ENCODE measurements at regions not wholly inside any gene's neighbourhood (a gene's known extent, or its start where the extent isn't known, plus 50 kb on each side); places are given as distances from the start of the nearest gene placed in this dataset.
A peak's percentile ranks its signal among the peaks of the same experiment; 100 is the strongest.

DNA sequence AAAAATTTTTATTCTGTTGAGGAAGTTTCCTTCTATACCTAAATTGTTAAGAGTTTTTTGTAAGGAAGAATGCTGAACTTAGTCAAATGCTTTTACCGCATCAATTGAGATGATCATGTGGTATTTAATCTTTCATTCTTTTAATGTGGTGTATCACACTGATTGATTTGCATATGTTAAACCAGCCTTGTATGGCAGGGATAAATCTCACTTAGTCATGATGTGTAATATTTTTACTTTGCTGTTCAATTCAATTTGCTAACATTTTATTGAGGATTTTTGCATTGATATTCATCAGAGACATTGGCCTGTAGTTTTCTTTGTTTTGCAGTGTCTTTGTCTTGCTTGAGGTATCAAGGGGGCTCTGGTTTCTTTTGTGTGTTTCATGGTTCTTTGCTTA is 125.3 kb upstream of the MEF2C start:
- no peak for DNase-seq

DNA sequence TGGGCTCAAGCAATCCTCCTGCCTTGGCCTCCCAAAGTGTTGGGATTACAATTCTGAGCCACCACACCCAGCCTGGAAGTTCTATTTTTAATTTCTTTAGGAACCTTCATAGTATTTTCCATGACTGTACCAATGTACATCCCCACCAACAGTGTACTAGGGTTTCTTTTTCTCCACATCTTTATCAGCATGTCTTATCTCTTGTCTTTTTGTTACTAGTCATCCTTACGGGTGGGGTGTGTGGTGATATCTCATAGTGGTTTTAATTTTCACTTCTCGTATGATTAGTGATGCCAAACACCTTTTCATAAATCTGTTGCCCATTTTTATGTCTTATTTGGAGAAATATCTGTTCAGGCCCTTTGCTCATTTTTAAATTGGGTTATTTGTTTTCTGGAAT is 123.0 kb upstream of the MEF2C start:
- no peak for DNase-seq

DNA sequence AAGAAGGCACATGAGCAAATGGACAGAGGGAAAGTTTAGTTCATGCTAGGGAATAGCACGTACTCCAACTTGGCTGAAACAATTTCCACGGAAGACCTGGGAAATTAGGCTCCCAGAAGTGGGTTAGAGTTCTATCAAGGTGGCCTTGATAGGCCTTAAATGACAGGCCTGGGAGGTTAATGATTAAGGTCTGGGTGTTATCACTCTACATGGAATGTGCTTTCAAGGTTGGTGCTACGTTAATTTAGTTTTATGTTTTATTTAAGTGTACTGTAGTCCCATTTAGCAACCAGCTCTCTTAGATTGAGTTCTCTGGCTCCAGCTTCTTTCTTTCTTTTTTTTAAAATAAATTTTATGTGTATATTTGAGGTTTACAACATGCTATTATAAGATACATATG is 121.4 kb upstream of the MEF2C start:
- DNase-seq = no peak

DNA sequence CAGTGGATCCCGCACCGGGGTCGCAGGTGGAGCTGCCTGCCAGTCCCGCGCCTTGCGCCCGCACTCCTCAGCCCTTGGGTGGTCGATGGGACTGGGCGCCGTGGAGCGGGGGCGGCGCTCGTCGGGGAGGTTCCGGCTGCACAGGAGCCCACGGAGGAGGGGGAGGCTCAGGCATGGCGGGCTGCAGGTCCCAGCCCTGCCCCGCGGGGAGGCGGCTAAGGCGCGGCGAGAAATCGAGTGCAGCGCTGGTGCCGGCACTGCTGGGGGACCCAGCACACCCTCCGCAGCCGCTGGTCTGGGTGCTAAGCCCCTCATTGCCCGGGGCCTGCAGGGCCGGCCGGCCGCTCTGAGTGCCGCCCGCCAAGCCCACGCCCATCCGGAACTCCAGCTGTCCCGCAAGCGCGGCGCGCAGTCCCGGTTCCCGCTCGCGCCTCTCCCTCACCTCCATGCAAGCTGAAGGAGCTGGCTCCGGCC is 120.6 kb upstream of the MEF2C start:
- no peak for DNase-seq

DNA sequence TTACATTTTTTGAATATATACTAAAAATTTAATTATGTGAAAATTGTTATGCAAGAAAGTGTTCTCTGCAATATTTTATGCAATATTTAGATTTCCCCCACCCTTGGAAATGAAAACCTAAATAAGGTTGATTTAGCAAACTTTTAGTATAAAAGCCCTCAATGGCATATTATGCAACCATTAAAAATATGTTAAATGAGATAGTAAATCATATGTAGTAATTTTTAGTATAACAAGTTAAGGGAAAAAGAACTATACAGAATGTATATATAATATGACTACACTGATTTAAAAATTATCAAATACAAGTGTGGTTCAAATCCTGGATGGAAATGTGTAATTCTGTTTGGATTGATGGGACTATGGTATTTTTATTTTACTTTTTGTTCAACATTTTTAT is 116.9 kb upstream of the MEF2C start:
- DNase-seq = no peak

DNA sequence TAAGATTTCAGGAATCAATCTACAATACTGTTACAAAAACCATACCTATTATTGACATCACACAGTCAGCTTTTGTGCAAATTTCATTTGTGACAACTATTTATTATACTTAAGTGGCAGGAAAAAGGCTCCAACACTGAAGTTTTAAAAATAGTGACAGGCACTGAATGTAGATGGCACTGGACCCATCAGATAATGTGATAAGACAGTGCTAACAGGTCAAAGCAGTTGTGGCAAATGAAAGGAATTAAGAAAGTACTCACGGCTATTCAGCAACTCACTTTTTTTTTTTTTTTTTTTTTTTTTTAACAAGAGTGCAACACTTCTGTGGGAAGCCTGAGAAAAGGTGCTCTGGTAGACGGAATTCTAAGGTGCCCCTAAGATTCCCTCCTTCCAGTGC is 115.0 kb upstream of the MEF2C start:
- no peak for DNase-seq

DNA sequence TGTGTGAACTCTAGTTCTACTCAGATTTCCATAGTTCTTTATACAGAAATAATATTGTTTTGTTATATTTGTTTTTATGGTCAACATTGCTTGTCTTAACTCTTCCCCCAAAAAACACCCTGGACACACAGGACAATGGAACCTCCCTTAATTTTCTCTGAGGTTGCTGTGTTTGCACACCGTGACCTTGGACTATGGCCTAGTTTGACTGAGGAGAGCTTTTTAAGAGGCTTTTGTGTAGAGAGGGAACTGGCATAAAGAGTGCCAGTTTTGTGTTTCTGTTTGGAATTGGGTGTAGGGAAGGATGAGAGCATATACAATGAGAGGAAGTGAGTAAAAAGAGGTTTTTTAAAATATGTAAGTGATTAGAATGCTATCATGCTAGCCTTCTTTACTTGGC is 101.1 kb upstream of the MEF2C start:
- no peak for DNase-seq

DNA sequence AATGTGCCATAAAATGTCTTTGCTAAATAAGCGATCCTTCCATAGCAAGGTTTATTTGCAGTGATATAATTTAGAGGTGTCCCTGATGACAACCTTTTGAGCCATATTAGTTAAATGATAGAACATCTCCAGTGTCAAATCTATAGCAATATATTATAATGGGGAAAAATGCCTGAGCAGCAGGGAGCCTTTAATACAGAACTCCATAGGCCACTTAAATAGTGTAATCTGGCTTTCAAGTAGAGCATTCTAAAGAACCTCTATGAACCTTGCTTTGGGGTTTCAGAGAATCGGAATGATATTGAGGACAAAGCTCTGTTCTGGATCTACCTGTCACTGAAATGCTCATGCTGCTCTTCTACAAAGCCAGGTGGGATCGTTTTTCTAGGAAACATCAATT is 96.7 kb upstream of the MEF2C start:
- DNase-seq = no peak

DNA sequence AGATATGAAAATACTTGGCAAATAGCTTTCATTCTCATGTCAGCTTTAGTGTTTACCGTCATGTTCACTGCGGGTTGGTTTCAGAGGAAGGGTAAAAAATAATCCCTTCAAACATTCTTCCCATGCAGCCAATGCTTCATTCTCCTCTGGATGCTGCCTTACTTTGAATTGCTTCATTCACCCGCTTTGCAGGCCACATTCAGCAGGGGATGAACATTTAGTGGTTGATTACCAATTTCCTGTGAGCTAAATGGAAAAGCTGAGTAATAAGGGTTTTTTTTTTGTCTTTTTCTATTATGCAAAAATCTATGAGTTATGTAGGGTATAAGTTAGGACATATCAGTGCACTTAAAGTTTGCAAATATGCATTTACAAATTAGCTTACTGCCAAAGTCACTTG is 96.3 kb upstream of the MEF2C start:
- DNase-seq = no peak

DNA sequence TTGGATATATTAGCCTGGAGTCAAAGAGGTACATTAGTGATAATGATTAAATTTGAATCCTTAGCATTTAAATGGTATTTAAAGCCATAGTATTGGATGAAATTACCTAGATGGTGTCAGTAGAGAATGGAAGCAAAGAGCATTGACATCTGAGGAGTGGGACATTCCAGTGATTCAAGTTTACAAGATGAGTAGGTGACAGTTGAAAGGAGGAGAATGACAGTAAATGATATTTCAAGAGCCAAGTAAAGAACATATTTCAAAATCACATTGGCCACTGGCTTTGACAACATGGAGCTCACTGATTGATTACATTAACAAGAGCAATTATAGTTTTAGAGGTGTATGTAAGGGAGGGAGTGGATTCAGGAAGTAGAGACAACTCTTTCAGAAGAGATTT is 93.9 kb upstream of the MEF2C start:
- DNase-seq = no peak

DNA sequence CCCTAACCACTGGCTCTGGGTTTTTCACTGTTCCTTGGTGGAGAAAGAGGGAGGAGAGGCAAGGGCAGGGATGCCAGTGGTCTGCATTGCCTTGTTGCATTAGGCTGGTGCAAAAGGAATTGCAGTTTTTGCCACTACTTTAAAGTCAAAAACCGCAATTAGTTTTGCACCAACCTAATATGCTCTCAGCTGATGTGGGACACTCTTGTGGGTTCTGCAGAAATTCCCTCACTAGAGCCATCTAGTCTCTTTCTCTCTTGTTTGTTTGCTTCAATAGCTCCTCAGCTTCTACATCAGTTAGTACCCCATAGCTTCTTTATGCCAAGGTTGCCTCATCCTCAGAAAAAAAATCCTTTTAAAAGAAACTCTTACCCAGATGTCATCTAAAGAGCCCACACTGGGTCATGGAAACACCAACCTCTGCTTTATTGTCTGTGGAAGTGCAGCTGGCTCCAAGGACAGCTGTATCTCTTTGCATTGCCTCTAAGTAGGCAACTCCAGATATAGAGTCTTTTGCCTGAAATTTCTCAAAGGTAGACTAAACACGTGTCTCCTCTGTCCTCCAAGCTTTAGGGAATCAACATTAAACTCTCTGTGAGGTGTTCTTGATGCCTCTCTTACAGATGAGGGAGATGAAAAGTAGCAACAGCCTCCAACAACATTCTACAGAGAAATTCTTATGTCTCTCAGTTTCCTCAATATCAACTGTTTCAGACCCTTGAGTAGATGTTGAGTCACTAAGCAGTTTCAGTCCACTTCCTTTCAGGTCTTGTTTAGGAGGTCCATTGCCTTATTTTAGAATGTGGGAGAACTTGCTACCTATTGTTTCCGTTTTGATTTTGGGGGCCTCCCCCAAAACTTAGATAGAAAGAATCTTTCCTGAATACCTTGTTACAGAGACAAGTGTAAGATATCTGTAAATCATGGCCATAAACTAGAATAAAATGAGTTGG is 84.9 kb upstream of the MEF2C start:
- DNase-seq = no peak

DNA sequence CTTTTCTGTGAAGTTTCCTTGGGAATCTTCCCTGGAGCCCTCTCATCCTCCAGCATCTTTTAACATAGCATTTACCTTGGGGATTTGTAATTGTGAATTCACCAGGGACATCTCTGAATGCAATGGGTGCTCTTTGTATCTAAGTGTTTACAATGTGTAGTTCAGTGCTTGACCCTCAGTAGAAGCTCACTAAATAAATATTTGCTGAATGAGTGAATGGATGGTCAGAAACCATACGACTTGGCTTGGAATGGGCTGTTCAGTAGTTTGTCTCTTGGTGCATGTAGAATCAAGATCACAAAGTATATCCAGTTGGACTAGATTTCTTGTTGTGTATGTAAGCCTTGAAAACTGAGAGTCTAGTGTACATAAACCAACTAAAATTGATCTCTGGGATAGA is 81.8 kb upstream of the MEF2C start:
- DNase-seq = no peak

DNA sequence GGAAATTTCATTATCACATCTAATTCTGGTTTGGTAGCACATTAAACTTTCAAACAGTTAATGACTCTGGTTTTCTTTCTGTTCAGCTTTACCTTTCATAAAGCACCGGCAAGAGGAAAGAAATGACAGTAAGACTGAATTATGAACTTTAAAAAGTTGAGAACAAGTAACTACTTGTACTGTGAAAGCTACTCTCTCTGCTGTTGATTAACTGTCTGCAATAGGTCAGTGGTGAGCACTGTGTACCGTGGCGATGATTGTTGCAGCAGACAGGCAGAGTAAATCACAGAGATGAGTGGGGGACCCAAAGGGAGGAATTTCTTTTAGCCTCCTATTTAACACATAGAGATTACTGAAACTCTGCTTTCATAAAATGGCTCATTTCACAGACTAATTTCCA is 74.0 kb upstream of the MEF2C start:
- DNase-seq = no peak

DNA sequence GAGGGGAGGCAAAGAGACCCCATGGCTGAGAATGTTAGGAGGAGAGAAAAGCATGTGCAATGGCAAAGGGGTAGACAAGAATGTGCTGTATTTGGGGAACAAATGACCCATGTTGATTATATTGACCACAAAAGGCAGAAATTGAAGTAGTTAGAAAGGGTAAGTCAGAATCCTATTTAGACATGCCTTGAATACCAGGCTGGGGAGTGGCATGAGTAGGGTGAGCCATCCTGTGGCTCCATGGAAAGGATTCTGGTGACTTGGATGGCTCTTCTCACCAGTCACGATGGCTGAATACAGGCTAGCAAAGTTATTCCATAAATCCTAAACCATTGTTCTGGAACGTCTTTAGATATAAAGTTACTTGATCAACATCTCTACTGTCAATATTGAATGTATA is 73.4 kb upstream of the MEF2C start:
- no peak for DNase-seq

DNA sequence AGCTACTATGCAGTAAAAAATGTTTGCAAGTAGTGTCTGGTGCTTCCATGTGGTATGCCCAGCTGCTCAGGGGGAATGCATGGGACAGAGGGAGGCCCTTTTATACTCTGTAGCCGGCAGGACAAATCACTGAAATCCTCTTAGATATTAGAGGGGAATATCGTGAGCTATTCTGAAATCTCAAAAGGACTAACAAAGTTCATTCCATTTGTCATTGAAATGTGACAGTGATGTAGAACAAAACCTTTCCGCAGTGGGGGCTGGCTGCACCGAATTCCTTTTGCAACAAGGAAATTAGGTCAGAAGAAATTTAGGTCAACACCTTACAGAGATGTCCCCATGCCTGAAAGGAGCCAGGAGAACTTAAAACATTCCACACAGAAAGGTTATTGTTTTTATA is 72.4 kb upstream of the MEF2C start:
- no peak for DNase-seq

DNA sequence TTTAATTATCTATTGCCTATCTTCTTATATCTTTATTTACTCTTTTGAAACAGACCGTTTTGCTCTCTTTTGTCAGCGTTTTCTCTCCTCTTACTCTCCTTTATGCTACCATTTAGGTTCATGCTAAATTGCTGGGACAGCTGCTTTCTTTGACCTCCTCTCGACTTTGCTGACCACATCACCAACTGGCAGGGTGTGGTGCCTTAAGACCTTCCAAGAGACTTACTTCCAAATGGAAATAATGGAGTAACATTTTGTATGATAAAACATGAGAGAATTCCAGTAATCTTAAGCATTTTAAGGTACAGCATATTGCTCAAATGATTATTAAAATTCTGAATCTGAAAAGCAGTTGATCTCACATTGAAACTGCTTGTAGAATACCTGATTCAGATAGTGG is 71.5 kb upstream of the MEF2C start:
- DNase-seq = no peak

DNA sequence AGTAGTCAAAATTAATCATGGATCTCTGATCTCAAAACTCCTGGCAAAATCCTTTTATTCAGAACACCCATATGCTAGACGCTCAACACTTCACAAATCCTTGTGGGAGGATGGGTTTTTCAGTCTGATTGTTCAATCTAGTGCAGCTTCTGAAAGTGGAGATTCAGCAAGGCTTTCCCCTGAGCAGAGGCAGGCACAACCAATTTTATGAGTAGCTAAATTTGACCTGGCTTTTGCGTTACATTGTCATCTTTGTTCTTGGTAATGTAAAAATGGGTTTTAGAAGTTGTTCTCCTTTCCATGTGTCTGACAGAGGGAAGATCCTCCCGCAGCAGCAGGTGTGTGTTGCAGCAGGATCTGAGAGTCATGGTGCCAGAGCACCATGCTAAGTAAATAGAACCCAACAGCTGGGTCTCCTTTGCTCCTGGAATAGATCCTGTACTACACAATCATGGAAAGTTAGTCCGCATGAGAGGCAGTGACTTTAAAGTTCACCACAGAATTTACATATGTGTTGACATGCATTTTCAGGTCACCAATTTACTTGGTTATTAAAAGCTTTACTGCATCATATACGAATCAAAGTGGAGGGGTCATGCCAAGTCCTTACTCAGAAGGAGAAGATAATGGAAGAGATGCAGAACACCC is 70.1 kb upstream of the MEF2C start:
- DNase-seq = no peak

DNA sequence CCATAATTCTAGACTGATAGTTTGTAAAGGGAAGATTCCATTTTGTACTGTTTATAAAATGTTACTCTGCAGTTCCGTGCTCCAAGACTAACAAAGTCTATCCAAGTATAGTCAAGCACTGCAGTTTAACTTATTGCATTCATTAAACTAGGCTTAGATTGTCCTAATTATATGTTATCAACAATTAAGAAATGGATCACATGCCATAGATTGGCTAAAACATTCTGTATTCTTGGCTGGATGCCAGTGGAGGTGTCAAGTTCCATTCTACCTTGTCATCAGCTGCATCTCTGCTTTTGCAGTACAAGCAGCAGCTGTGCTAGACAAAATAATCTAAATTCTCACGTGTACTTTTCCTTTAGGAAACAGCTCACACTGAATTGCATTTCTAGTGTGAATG is 69.4 kb upstream of the MEF2C start:
- peak; percentile 88 for DNase-seq

DNA sequence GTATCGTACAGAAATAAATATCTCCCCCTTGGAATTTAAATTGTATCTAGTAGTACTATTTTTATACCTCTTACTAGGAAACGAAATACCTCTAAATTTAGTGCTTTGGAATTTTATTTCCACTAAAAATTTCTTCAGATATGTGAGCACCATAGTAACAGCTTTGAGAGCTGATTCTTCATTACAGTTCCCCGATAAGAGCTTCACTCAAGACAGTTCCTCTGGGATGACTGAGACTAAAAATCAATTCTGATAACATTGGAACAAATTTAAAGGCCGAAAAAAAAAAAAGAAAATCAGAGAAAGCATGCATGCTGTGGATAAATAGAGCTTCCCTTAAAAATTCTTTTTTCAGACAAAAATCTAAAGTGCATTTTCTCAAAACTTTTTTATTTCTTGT is 68.5 kb upstream of the MEF2C start:
- DNase-seq = no peak

DNA sequence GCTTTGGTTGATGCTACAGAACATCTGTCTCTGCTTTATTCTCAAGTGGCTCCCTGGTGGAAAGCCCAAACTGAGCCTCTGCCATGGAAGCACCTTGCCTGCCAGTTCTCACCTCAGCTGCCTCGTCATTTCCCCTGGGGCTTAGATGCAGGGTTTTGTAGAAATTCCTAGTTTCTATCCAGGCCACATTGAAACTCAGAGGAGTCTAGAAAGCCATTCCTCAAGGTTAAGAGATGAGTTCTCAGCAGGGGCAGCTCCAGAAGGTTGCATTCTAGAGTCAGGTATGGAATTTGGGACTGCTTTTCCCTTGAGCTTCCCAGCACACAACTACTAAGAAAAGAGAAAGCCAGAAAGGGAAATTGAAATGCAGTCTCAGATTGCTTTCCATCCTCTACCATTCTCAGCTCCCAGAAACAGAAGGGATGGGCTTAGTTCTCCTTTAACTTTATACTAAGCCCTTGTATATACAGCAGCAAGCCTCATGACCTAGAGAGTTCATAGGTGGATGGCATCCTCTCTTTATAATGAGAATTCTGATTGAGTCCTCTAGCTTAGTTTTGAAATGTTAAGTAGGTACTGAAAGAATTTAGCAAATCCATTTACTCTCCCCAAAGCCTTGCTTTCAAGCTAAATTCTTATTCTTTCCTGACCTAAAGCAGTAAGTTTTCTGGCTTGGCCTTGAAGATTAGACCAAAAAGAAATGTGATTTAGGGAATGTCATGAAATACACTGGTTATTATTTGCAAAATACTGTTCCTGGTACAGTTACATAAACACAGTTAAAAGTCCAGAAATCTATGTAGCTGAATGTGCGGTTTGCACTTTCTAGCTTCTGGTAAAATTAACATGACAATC is 66.0 kb upstream of the MEF2C start:
- DNase-seq = no peak

DNA sequence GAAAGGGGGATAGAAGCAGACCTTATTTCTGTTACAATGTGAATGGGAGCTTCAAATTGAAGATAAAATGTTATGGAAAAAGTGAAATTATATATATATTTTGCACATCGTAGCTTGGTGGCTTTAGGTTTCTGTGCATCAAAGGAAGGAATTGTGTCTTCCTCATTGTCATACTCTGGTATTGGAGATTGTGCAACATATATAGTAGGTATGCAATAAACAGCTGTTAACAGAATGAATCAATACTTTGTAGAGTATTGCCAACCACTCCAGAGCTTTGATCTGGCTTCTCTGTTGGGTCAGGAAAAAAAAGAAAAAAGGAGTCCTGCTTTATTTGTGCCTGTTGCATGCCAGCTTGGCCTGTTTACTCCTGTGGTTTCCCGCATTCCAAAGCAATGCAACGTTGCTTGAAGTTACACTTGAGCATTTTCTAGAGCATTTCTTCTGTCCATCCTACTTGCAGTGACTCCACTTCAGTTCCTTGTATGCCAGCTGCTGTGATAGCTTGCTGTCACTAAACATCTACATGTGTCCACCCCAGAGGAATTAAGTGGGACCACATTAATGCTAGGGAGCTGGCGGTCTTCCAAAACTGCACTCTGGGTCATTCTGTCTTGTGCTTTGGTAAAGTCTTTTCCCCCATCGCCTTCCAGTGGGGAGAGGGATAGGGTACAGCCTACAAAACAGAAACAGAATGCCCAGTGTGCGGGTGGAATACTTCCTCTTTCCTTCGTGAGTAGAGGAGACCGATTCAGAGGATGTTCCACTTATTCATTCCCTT is 62.0 kb upstream of the MEF2C start:
- no peak for DNase-seq

DNA sequence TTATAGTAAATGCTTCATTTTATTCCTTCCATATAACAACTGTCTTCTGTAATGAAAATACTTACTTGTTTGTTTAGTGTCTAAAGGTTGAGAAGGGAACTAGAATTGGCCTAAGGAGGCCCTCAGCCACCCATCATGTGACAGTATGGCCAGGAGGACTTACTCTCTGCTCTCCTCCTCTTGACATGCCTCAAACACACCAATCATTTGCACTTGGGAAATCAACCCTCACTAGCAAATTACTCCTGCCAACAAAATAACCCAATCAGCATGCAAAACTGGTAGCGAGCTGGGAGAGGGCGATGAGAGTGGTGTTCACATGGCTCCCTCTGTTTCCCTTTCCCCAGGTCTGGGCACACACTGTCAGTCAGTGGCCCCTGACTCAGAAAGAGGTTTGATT is 58.6 kb upstream of the MEF2C start:
- no peak for DNase-seq

DNA sequence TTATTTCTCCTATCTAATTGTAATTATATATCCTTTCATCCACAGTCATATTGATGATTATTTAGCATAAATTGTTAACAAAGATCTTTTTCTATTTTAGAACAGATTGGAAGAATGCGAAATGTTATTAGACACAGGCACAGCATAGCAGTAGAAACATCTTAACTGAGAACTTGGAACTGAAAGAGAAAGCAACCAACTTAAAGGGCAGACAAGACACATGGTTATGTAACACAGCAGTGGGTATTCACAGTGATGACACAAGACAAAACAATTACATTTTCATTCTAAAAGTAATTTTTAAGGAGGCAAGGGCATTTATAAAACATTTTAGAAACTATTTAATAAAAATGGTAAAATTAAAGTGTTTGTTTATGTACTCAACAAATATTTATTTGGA is 57.7 kb upstream of the MEF2C start:
- no peak for DNase-seq
